ENCODE measurements at regions not wholly inside any gene's neighbourhood (a gene's known extent, or its start where the extent isn't known, plus 50 kb on each side); places are given as distances from the start of the nearest gene placed in this dataset.

GRCh38 chr7:114364151-114364550 lies 50.5 kb upstream of the FOXP2 start:
- no peak for DNase-seq (ENCODE audit: low read depth)
- H3K4me3 ChIP-seq (ENCODE audit: low read depth, low read length): no peak overlapping the region
- TF ChIP-seq CTCF (conservative IDR thresholded peaks at IDR 0.05; ENCODE audit: low read depth, low read length): no peak

- no peak overlapping the region for H3K4me3 ChIP-seq (ENCODE audit: low read depth, low read length)
- TF ChIP-seq CTCF (conservative IDR thresholded peaks at IDR 0.05; ENCODE audit: low read depth, low read length): no peak
- DNase-seq (ENCODE audit: low read depth): no peak
These were observed 51.3 kb upstream of the FOXP2 start for GRCh38 chr7:114363292-114363691.

- no peak overlapping the region for H3K4me3 ChIP-seq (ENCODE audit: low read depth, low read length)
- DNase-seq (ENCODE audit: low read depth): no peak
- TF ChIP-seq CTCF (conservative IDR thresholded peaks at IDR 0.05; ENCODE audit: low read depth, low read length): no peak
These were observed 55.7 kb upstream of the FOXP2 start for GRCh38 chr7:114358911-114359310.

- no peak for DNase-seq (ENCODE audit: low read depth)
- TF ChIP-seq CTCF (conservative IDR thresholded peaks at IDR 0.05; ENCODE audit: low read depth, low read length): no peak
- H3K4me3 ChIP-seq (ENCODE audit: low read depth, low read length): no peak overlapping the region
These were observed 58.5 kb upstream of the FOXP2 start for GRCh38 chr7:114356133-114356532.

GRCh38 chr7:114354306-114354705 lies 60.3 kb upstream of the FOXP2 start:
- H3K4me3 ChIP-seq (ENCODE audit: low read depth, low read length): no peak overlapping the region
- DNase-seq (ENCODE audit: low read depth): no peak
- no peak for TF ChIP-seq CTCF (conservative IDR thresholded peaks at IDR 0.05; ENCODE audit: low read depth, low read length)

- DNase-seq (ENCODE audit: low read depth): no peak
- H3K4me3 ChIP-seq (ENCODE audit: low read depth, low read length): no peak overlapping the region
- no peak for TF ChIP-seq CTCF (conservative IDR thresholded peaks at IDR 0.05; ENCODE audit: low read depth, low read length)
These were observed 69.1 kb upstream of the FOXP2 start for GRCh38 chr7:114345494-114345893.

GRCh38 chr7:114343949-114344708 lies 70.5 kb upstream of the FOXP2 start:
- no peak for DNase-seq (ENCODE audit: low read depth)
- TF ChIP-seq CTCF (conservative IDR thresholded peaks at IDR 0.05; ENCODE audit: low read depth, low read length): no peak
- no peak overlapping the region for H3K4me3 ChIP-seq (ENCODE audit: low read depth, low read length)
